Kidney (tissue), 13 donors: ENCODE measurements at regions not wholly inside any gene's neighbourhood (a gene's known extent, or its start where the extent isn't known, plus 50 kb on each side); places are given as distances from the start of the nearest gene placed in this dataset.

Experiments used
- DNase-seq, 5 donors: peaks; one replicate each; pipeline ENCODE4 v3.0.0-alpha.2; 2013 to 2020
- FAIRE-seq: peaks from 2 replicates; lab custom pipeline; 2012; peaks lifted over from hg19 to GRCh38; lab: Jason Lieb, UNC
- H3K27ac ChIP-seq, 2 donors: one replicate each; pipeline ENCODE4 v1.7.0; 2013; ENCODE audit warnings: low read depth in 2 of 2, low read length in 2 of 2, inconsistent platforms in 1 of 2
- H3K27me3 ChIP-seq: one replicate; pipeline ENCODE4 v1.7.1; 2013; ENCODE audit warnings: low read length, inconsistent platforms; ENCODE audit not compliant: control insufficient read depth, insufficient read depth
- H3K36me3 ChIP-seq, 3 donors: one replicate each; pipeline versions ENCODE4 v1.7.0 to v1.7.1; 2013; ENCODE audit warnings: low read length in 3 of 3, control low read depth in 1 of 3, inconsistent platforms in 1 of 3; ENCODE audit not compliant: insufficient read depth in 3 of 3, control insufficient read depth in 2 of 3
- H3K4me1 ChIP-seq, 3 donors: one replicate each; pipeline versions ENCODE4 v1.7.0 to v1.7.1; 2013; ENCODE audit warnings: low read length in 3 of 3, inconsistent platforms in 1 of 3, low read depth in 1 of 3; ENCODE audit not compliant: control insufficient read depth in 2 of 3, insufficient read depth in 2 of 3
- H3K4me3 ChIP-seq, 3 donors: one replicate each; pipeline versions ENCODE4 v1.7.0 to v1.8.1; 2013; ENCODE audit warnings: low read length in 3 of 3, control low read depth in 1 of 3, inconsistent platforms in 1 of 3
- H3K9ac ChIP-seq, 3 donors: one replicate each; pipeline versions ENCODE4 v1.7.0 to v1.7.1; 2013; ENCODE audit warnings: low read length in 3 of 3, control low read depth in 1 of 3, inconsistent platforms in 1 of 3
- H3K9me3 ChIP-seq, 3 donors: one replicate each; pipeline versions ENCODE4 v1.7.0 to v1.7.1; 2013; ENCODE audit warnings: low read length in 3 of 3, control low read depth in 1 of 3, inconsistent platforms in 1 of 3; ENCODE audit not compliant: control insufficient read depth in 2 of 3, insufficient read depth in 1 of 3
- intact Hi-C: fragments of 100-400 bp; cut with DNase I; formaldehyde crosslinking; loops from one replicate; pipeline ENCODE4 v1.11.1; 2022
- TF ChIP-seq, protein P1 (sequence below): IDR thresholded peaks from 3 replicates; pipeline ENCODE4 v1.5.1; 2012; ENCODE audit warnings: mild to moderate bottlenecking, moderate library complexity, borderline replicate concordance; ENCODE audit not compliant: insufficient read depth; ENCODE audit errors: extremely low read depth
- donor health status: control.
- donor health status: control.
- donor health status: control.
- donor health status: control.
- donor health status: control.
- donor health status: DM: yes; HTN: yes; CAD: no.
- donor health status: Normal renal cell carcinoma (clear cell type).

DNA sequence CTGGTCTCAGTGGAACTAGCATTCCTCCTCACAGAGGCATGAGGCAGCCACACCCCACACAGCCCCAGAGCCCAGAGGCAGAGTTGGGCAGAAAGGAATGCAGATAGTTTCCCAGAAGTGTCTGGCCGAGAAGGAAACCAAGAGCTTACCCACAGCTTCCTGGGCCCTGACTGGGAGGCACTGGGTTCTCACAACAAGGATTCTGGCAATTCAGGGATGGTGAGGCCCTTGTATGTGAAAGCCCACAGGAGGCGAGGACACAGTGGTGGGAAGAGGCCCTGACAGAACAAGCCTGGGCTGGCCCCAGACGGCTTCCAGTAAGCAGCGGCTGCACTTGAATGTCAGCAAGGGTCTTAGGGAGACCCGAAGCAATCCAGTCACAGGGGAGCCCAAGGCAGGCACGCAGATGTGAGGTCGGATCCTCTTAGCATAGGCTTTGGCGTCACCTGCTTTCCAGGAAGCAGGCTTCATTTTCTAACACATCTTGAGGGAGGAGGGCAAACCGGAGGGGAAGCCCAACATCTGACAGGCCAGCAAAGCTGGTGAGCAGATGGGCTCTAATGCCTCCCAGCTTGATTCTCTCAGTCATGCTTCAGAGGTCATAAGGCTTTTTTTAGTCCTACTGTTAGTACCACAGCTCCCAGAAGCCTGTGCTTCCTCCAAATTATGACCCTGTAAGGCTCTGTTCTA lies 78.3 kb upstream of the AKIP1 start:
- DNase-seq (peak; percentile 71 to 90 (median 75)), FAIRE-seq (no peak)
- intact Hi-C loops: no loop called here
- Histone ChIP-seq H3K36me3 (peaks cover 0 to 2% (median 0%) of the 10 kb centered on the region in 3 donors), H3K9ac (no peak overlapping the region), H3K4me1 (peaks cover 0 to 6% (median 0%) of the 10 kb centered on the region in 3 donors), H3K9me3 (peaks cover 0 to 2% (median 0%) of the 10 kb centered on the region in 3 donors), H3K27ac (no peak overlapping the region), H3K4me3 (no peak overlapping the region), H3K27me3 (no peaks in the 10 kb centered on the region)
- TF ChIP-seq, protein P1, sequence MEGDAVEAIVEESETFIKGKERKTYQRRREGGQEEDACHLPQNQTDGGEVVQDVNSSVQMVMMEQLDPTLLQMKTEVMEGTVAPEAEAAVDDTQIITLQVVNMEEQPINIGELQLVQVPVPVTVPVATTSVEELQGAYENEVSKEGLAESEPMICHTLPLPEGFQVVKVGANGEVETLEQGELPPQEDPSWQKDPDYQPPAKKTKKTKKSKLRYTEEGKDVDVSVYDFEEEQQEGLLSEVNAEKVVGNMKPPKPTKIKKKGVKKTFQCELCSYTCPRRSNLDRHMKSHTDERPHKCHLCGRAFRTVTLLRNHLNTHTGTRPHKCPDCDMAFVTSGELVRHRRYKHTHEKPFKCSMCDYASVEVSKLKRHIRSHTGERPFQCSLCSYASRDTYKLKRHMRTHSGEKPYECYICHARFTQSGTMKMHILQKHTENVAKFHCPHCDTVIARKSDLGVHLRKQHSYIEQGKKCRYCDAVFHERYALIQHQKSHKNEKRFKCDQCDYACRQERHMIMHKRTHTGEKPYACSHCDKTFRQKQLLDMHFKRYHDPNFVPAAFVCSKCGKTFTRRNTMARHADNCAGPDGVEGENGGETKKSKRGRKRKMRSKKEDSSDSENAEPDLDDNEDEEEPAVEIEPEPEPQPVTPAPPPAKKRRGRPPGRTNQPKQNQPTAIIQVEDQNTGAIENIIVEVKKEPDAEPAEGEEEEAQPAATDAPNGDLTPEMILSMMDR: no peak

DNA sequence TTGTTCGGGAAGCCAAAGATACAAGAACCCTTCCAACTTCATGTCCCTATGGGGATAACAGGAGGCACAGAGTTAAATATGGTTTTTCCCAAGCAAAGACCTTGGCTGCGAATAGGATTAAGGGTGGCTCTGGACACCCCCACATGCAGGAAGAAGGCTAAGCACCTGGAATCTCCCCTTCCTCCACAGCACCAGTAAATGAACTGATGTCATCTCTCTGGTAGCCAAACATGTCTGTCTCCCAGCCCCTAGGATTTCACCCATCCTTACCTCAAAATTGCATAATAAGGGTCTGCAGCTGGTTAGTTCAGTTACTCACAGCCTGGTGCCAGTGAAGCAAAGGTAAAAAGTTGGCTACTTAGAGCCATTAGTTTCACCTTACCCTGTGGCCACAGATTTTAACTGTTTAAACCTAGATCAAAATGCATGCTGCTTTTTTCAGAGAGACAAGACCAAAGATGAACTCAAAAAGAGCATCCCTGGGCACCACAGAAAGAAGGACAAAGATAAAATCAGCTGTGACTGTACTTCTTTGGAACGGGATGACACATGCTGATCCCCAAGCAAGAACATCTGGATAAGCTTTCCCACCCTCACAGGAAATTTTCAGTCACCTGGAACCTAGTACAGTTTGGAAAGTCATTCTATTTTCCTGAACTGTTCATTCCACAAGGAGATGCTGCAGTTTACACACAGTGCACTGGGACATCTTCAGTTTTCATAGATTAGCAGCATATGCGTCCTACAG lies 77.2 kb upstream of the AKIP1 start:
- TF ChIP-seq, protein P1: no peak
- Histone ChIP-seq H3K27me3 (no peaks in the 10 kb centered on the region), H3K36me3 (peaks cover 0 to 2% (median 0%) of the 10 kb centered on the region in 3 donors), H3K9me3 (peaks cover 0 to 2% (median 0%) of the 10 kb centered on the region in 3 donors), H3K4me3 (no peak overlapping the region), H3K9ac (no peak overlapping the region), H3K27ac (no peak overlapping the region), H3K4me1 (peaks cover 0 to 10% (median under 1%) of the 10 kb centered on the region in 3 donors)
- no peak for FAIRE-seq
- no peak for DNase-seq
- intact Hi-C loops: no loop called here

DNA sequence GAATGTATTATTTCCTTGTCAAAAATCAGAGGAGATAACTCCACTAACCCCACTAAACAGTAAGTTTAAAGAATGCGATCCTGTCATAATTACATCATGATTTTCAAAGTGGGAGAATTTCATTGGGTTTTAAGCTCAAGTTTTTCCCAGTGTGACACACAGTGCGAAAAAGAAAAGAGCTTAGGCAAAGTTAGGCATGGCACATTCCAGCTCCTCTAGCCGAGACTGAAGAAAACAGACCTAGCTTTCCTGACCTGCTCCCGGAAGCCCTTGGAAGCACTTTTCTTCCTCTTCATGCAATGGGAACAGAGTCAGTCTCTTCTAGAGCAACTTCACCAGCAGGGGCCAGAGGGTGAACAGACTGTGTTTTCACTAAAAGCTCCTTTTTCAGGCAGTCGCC lies 76.6 kb upstream of the AKIP1 start:
- Histone ChIP-seq H3K27ac (no peak overlapping the region), H3K4me1 (peaks cover 0 to 10% (median 4%) of the 10 kb centered on the region in 3 donors), H3K36me3 (no peaks in the 10 kb centered on the region), H3K4me3 (no peak overlapping the region), H3K9me3 (no peaks in the 10 kb centered on the region), H3K9ac (no peak overlapping the region), H3K27me3 (no peaks in the 10 kb centered on the region)
- DNase-seq: no peak
- TF ChIP-seq, protein P1: no peak
- intact Hi-C loops: no loop called here
- FAIRE-seq: no peak
